GM12878 (cell line): ENCODE measurements at regions not wholly inside any gene's neighbourhood (a gene's known extent, or its start where the extent isn't known, plus 50 kb on each side); places are given as distances from the start of the nearest gene placed in this dataset.

Source experiments
- ATAC-seq: fragments of 200-7000 bp; cut with Tn5 transposase; 3 replicates; pipeline ENCODE4 v1.9.1; 2020; ENCODE audit warnings: mild to moderate bottlenecking, moderate library complexity
- BruUV-seq: library from RNA; stranded (reverse); fragments of 400-500 nt; replicated peaks from 2 replicates; lab custom pipeline; 2021; lab: Mats Ljungman, UMichigan
- CTCF ChIA-PET: fragments of 300-600 bp; sonication (Branson Sonifier 250); formaldehyde crosslinking; extraction: SDS; loops from one replicate; lab custom pipeline; 2021; ENCODE audit warnings: inconsistent platforms; lab: Yijun Ruan, JAX
- POLR2A ChIA-PET: fragments of 350-600 bp; formaldehyde crosslinking; extraction: SDS; loops from one replicate; lab custom pipeline; 2021; ENCODE audit warnings: inconsistent platforms; lab: Charles Lee
- RAD21 ChIA-PET: fragments of 300-600 bp; sonication (Branson Sonifier 250); formaldehyde crosslinking; loops from one replicate; lab custom pipeline; 2023; ENCODE audit warnings: antibody characterized with exemption; ENCODE audit not compliant: unreplicated experiment; lab: Charles Lee
- SMC1A ChIA-PET: fragments of 300-600 bp; sonication (Branson Sonifier 250); formaldehyde crosslinking; loops from one replicate; lab custom pipeline; 2023; ENCODE audit not compliant: unreplicated experiment, uncharacterized antibody; lab: Charles Lee
- DNase-seq: peaks from one replicate; pipeline ENCODE4 v3.0.0-alpha.2; 2011; ENCODE audit warnings: low read depth, low spot score
- FAIRE-seq: peaks from 3 replicates; lab custom pipeline; 2011; peaks lifted over from hg19 to GRCh38; lab: Jason Lieb, UNC
- H2AFZ ChIP-seq: 2 replicates; pipeline ENCODE4 v1.6.0; 2011; ENCODE audit warnings: low read depth, low read length, control low read depth; ENCODE audit not compliant: control insufficient read depth
- H3K27ac ChIP-seq: 2 replicates; pipeline ENCODE4 v1.5.1; 2011; ENCODE audit warnings: control low read depth; ENCODE audit not compliant: control insufficient read depth, insufficient read depth
- H3K27me3 ChIP-seq, 2 experiments: replicated peaks in 1 of 2; 2 replicates each; pipeline versions ENCODE4 v1.6.0 to v1.6.1; 2011; ENCODE audit warnings: low read length in 1 of 2; ENCODE audit not compliant: control insufficient read depth in 2 of 2, insufficient read depth in 2 of 2
- H3K36me3 ChIP-seq, 2 experiments: 2 replicates each; pipeline ENCODE4 v1.5.1; 2011; ENCODE audit warnings: low read length in 1 of 2; ENCODE audit not compliant: control insufficient read depth in 2 of 2, insufficient read depth in 2 of 2
- H3K4me1 ChIP-seq: 2 replicates; pipeline ENCODE4 v1.6.1; 2011; ENCODE audit warnings: mild to moderate bottlenecking, low read length, moderate library complexity, mixed read lengths; ENCODE audit not compliant: control insufficient read depth, insufficient read depth
- H3K4me2 ChIP-seq: 2 replicates; pipeline ENCODE4 v1.6.0; 2011; ENCODE audit warnings: control low read depth; ENCODE audit not compliant: control insufficient read depth, insufficient read depth
- H3K4me3 ChIP-seq: fragments of 200-600 bp; sonication (generic); 2 replicates; pipeline ENCODE4 v1.5.1; 2016
- H3K79me2 ChIP-seq: 2 replicates; pipeline ENCODE4 v1.6.0; 2011; ENCODE audit warnings: low read length; ENCODE audit not compliant: control insufficient read depth, insufficient read depth
- H3K9ac ChIP-seq: 2 replicates; pipeline ENCODE4 v1.8.0; 2011; ENCODE audit warnings: low read length, control low read depth, mixed read lengths; ENCODE audit not compliant: control insufficient read depth, insufficient read depth
- H3K9me3 ChIP-seq: replicated peaks from 3 replicates; pipeline ENCODE4 v1.5.1; 2011; ENCODE audit warnings: mild to moderate bottlenecking, low read length; ENCODE audit not compliant: control insufficient read depth, insufficient read depth
- H4K20me1 ChIP-seq: 2 replicates; pipeline ENCODE4 v1.6.0; 2011; ENCODE audit not compliant: control insufficient read depth, insufficient read depth
- BCL11A ChIP-seq: IDR thresholded peaks from 2 replicates; pipeline ENCODE4 v1.6.1; 2011; ENCODE audit warnings: low read depth, low read length
- GATAD2B ChIP-seq: fragments of 450-650 bp; conservative IDR thresholded peaks from 2 replicates; pipeline ENCODE4 v1.6.1; 2017; ENCODE audit warnings: low read depth, mild to moderate bottlenecking, moderate library complexity
- HCFC1 ChIP-seq: fragments of 150-350 bp; IDR thresholded peaks from 2 replicates; pipeline ENCODE4 v1.6.1; 2014; ENCODE audit warnings: low read length
- HDAC6 ChIP-seq: fragments of 200-600 bp; sonication (generic); IDR thresholded peaks from one replicate; pipeline ENCODE4 v1.8.0; 2017; ENCODE audit warnings: antibody characterized with exemption; ENCODE audit not compliant: unreplicated experiment
- KLF5 ChIP-seq: fragments of 450-650 bp; IDR thresholded peaks from 2 replicates; pipeline ENCODE4 v1.6.1; 2014; ENCODE audit warnings: mild to moderate bottlenecking; ENCODE audit not compliant: partially characterized antibody
- NFXL1 ChIP-seq: fragments of 450-650 bp; IDR thresholded peaks from 2 replicates; pipeline ENCODE4 v1.6.1; 2017; ENCODE audit warnings: antibody characterized with exemption, mild to moderate bottlenecking, borderline replicate concordance
- PML ChIP-seq: IDR thresholded peaks from 2 replicates; pipeline ENCODE4 v1.6.1; 2012; ENCODE audit warnings: low read length, inconsistent platforms
- POLR2A ChIP-seq: IDR thresholded peaks from 2 replicates; pipeline ENCODE4 v1.6.1; 2011; ENCODE audit warnings: low read depth, mild to moderate bottlenecking, low read length
- RBBP5 ChIP-seq: fragments of 200-600 bp; sonication (generic); conservative IDR thresholded peaks from 2 replicates; pipeline ENCODE4 v1.6.1; 2016
- TARDBP ChIP-seq: IDR thresholded peaks from 2 replicates; pipeline ENCODE4 v1.6.1; 2016; ENCODE audit warnings: borderline replicate concordance
- ZSCAN29 ChIP-seq: fragments of 450-650 bp; IDR thresholded peaks from 2 replicates; pipeline ENCODE4 v1.6.1; 2017; ENCODE audit warnings: mild to moderate bottlenecking, moderate library complexity
- WGBS: methylation state at CpG from one replicate; pipeline ENCODE4 v1.1.6; 2016; ENCODE audit warnings: low lambda C conversion rate; ENCODE audit not compliant: insufficient replicate concordance, insufficient coverage; ENCODE audit errors: missing lambda C conversion rate; 5-methylcytosine and 5-hydroxymethylcytosine counted together
- in situ Hi-C: fragments of 300-500 bp; cut with MboI; formaldehyde crosslinking; loops from 9 replicates; pipeline ENCODE4 v1.14.3; 2018; ENCODE audit warnings: mixed read lengths
- intact Hi-C: fragments of 100-400 bp; cut with micrococcal nuclease; formaldehyde crosslinking; loops from one replicate; pipeline ENCODE4 v1.14.2; 2022; ENCODE audit not compliant: unreplicated experiment
- TF ChIP-seq, protein P1 (sequence below): IDR thresholded peaks from 2 replicates; pipeline ENCODE4 v1.6.1; 2012; ENCODE audit warnings: improper control_type of control experiment, low read depth, low read length; ENCODE audit not compliant: insufficient replicate concordance
- TF ChIP-seq, protein P2 (sequence below): IDR thresholded peaks from 2 replicates; pipeline ENCODE4 v1.6.1; 2011; ENCODE audit warnings: borderline replicate concordance, low read depth, mild to moderate bottlenecking, moderate library complexity, mixed read lengths, low read length; ENCODE audit not compliant: insufficient read depth; ENCODE audit errors: extremely low read length

GRCh38 chr2:146579147-146579930 is 1265.5 kb upstream of the ACVR2A start (continued):
- TF ChIP-seq, protein P1, sequence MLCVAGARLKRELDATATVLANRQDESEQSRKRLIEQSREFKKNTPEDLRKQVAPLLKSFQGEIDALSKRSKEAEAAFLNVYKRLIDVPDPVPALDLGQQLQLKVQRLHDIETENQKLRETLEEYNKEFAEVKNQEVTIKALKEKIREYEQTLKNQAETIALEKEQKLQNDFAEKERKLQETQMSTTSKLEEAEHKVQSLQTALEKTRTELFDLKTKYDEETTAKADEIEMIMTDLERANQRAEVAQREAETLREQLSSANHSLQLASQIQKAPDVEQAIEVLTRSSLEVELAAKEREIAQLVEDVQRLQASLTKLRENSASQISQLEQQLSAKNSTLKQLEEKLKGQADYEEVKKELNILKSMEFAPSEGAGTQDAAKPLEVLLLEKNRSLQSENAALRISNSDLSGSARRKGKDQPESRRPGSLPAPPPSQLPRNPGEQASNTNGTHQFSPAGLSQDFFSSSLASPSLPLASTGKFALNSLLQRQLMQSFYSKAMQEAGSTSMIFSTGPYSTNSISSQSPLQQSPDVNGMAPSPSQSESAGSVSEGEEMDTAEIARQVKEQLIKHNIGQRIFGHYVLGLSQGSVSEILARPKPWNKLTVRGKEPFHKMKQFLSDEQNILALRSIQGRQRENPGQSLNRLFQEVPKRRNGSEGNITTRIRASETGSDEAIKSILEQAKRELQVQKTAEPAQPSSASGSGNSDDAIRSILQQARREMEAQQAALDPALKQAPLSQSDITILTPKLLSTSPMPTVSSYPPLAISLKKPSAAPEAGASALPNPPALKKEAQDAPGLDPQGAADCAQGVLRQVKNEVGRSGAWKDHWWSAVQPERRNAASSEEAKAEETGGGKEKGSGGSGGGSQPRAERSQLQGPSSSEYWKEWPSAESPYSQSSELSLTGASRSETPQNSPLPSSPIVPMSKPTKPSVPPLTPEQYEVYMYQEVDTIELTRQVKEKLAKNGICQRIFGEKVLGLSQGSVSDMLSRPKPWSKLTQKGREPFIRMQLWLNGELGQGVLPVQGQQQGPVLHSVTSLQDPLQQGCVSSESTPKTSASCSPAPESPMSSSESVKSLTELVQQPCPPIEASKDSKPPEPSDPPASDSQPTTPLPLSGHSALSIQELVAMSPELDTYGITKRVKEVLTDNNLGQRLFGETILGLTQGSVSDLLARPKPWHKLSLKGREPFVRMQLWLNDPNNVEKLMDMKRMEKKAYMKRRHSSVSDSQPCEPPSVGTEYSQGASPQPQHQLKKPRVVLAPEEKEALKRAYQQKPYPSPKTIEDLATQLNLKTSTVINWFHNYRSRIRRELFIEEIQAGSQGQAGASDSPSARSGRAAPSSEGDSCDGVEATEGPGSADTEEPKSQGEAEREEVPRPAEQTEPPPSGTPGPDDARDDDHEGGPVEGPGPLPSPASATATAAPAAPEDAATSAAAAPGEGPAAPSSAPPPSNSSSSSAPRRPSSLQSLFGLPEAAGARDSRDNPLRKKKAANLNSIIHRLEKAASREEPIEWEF, result no peak
- TF ChIP-seq RBBP5 (no peak), ZSCAN29 (no peak)

- intact Hi-C loops (no loop called here), in situ Hi-C loops (no loop called here)
- Histone ChIP-seq H3K9me3 (no peaks in the 10 kb centered on the region), H3K4me2 (no peak overlapping the region)
- no peak for ATAC-seq
- WGBS, result 21% methylated on average over 8 of the region's 8 CpGs
- TF ChIP-seq NFXL1, result no peak
- TF ChIP-seq GATAD2B, result no peak
- TF ChIP-seq HCFC1, result no peak
- TF ChIP-seq KLF5, result no peak
- no peak for TF ChIP-seq BCL11A
- no peak for TF ChIP-seq HDAC6
- no peak for TF ChIP-seq PML
- no peak for TF ChIP-seq TARDBP
- TF ChIP-seq, protein P2, sequence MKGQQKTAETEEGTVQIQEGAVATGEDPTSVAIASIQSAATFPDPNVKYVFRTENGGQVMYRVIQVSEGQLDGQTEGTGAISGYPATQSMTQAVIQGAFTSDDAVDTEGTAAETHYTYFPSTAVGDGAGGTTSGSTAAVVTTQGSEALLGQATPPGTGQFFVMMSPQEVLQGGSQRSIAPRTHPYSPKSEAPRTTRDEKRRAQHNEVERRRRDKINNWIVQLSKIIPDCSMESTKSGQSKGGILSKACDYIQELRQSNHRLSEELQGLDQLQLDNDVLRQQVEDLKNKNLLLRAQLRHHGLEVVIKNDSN, result no peak
- no peak for TF ChIP-seq POLR2A
- TF ChIP-seq, all 136 proteins: peak for 0
- Histone ChIP-seq H4K20me1 (no peaks in the 10 kb centered on the region), H3K27ac (no peak overlapping the region), H3K36me3 (no peaks in the 10 kb centered on the region), H3K4me1 (no peaks in the 10 kb centered on the region), H3K9ac (no peak overlapping the region), H3K4me3 (no peak overlapping the region), H3K79me2 (no peaks in the 10 kb centered on the region), H3K27me3 (no peaks in the 10 kb centered on the region), H2AFZ (no peak overlapping the region)
- ChIA-PET SMC1A (interaction anchor here (1.2 to 1.5 kb wide), 2 partner anchors 15 to 34 kb away, joined by 3 read pairs; no protein-coding TSS in a partner anchor), CTCF (no interaction called here), POLR2A (interaction anchor here (0.6 kb wide), 1 partner anchor 12 kb away, joined by 5 read pairs; no protein-coding TSS in a partner anchor), RAD21 (no interaction called here)
- BruUV-seq, result no TSS peak
- FAIRE-seq (no peak), DNase-seq (no peak)
Observed at GRCh38 chr2:146576339-146577111, 1268.3 kb upstream of the ACVR2A start.
